Upper lobe of right lung (tissue), 1 donor: ENCODE measurements at regions not wholly inside any gene's neighbourhood (a gene's known extent, or its start where the extent isn't known, plus 50 kb on each side); places are given as distances from the start of the nearest gene placed in this dataset.

Experiments
- ATAC-seq: fragments of 200-7000 bp; cut with Tn5 transposase; one replicate; pipeline ENCODE4 v1.9.1; 2020; ENCODE audit warnings: mild to moderate bottlenecking, moderate library complexity
- DNase-seq: peaks from one replicate; pipeline ENCODE4 v3.0.0-alpha.2; 2020
- H3K27ac ChIP-seq: fragments of 200-600 bp; one replicate; pipeline ENCODE4 v1.8.0; 2022
- H3K27me3 ChIP-seq: fragments of 200-600 bp; one replicate; pipeline ENCODE4 v1.8.0; 2022; ENCODE audit warnings: mild to moderate bottlenecking
- H3K36me3 ChIP-seq: fragments of 200-600 bp; one replicate; pipeline ENCODE4 v1.8.0; 2022
- H3K4me1 ChIP-seq: fragments of 200-600 bp; one replicate; pipeline ENCODE4 v1.8.0; 2022
- H3K4me3 ChIP-seq: fragments of 200-600 bp; one replicate; pipeline ENCODE4 v1.8.0; 2022; ENCODE audit warnings: mild to moderate bottlenecking
- H3K9me3 ChIP-seq: fragments of 200-600 bp; one replicate; pipeline ENCODE4 v1.8.0; 2022
- CTCF ChIP-seq: fragments of 200-600 bp; IDR thresholded peaks from one replicate; pipeline ENCODE4 v1.8.0; 2022; ENCODE audit warnings: antibody characterized with exemption
- intact Hi-C: fragments of 100-400 bp; cut with DNase I; formaldehyde crosslinking; loops from one replicate; pipeline ENCODE4 v1.11.0; 2022
- donor health status: DM: no; HTN: yes; CAD: no; lungs with severe emphysema.

DNA sequence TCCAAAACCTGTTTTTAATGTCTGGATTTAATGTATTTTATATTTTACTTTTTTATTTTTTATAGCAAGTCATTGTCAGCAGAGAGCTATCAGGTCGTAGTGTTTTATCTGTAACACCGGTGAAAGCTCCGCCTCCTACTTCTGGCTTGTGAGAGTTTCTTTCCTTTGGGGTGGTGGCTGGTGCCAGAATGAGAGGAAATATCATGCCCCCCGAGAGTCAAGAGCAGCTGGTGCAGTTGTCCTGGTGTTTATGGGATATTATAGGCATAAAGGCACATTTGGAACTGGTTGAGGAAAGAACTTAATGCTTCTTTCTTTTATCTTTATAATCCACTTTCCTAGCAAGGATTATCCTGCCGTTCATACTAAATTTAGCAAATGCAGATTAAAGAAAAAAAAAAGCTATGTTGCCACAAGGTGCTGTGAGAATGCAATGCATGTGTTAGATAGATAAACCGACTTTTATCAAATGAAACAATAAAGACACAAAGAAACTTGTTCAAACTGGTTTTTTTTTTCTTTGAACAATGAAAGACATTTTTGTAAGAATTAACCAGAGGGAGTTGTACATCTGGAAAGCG lies 260.1 kb upstream of the PLSCR5 start:
- no peaks in the 10 kb centered on the region for H3K4me1 ChIP-seq
- H3K27me3 ChIP-seq = no peaks in the 10 kb centered on the region
- no peaks in the 10 kb centered on the region for H3K9me3 ChIP-seq
- ATAC-seq = no peak
- no peak for TF ChIP-seq CTCF
- H3K36me3 ChIP-seq = no peaks in the 10 kb centered on the region
- intact Hi-C loops = no loop called here
- no peak for DNase-seq
- no peak overlapping the region for H3K4me3 ChIP-seq
- no peak overlapping the region for H3K27ac ChIP-seq

GRCh38 chr3:146861262-146861661 lies 256.1 kb upstream of the PLSCR5 start:
- ATAC-seq = no peak
- H3K4me1 ChIP-seq = no peaks in the 10 kb centered on the region
- H3K27me3 ChIP-seq = no peaks in the 10 kb centered on the region
- no peak overlapping the region for H3K27ac ChIP-seq
- no peak for TF ChIP-seq CTCF
- no peak overlapping the region for H3K4me3 ChIP-seq
- H3K36me3 ChIP-seq = no peaks in the 10 kb centered on the region
- intact Hi-C loops = no loop called here
- no peaks in the 10 kb centered on the region for H3K9me3 ChIP-seq
- DNase-seq = no peak

DNA sequence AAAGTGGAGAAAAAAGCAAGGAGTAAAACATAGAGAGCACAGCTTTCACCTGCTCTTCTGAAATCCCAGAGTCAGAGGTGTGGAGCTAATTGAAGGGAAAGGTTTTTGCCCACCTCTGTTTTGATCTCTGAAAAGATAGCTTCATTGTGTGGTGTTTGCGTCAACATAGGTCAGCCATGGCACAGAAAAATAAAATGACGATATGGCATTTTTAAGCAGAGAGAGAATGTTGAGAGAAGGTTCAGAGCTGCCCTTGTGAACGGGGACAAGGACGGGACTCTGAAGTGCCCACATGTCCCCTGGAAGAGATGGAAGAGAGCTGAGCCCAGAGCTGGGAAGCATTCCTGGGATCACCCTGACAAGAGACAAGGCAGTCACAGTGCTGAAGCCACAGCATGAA lies 249.4 kb upstream of the PLSCR5 start:
- Histone ChIP-seq H3K4me1 (no peaks in the 10 kb centered on the region), H3K4me3 (no peak overlapping the region), H3K9me3 (no peaks in the 10 kb centered on the region), H3K27ac (no peak overlapping the region), H3K36me3 (no peaks in the 10 kb centered on the region), H3K27me3 (no peaks in the 10 kb centered on the region)
- TF ChIP-seq CTCF = no peak
- no peak for ATAC-seq
- intact Hi-C loops = no loop called here
- no peak for DNase-seq

DNA sequence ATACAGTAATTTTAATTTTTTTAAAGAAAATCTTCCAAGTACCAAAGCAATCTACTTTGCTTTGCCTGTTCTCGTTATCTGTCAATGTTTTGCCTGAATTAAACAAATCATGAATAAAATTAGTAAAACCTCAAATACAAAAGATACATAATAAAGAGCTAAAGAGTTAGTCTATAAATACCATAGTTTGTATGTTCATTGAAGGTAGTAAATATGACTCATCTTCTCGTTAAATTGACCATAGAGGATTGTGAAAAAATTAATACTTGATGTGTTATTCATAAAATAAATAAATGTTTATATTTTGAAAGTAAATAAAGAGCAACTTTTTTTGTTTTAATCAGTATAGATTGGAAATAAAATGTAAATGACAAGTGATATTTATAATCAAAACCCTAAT lies 246.5 kb upstream of the PLSCR5 start:
- Histone ChIP-seq H3K9me3 (no peaks in the 10 kb centered on the region), H3K4me3 (no peak overlapping the region), H3K27me3 (no peaks in the 10 kb centered on the region), H3K4me1 (no peaks in the 10 kb centered on the region), H3K27ac (no peak overlapping the region), H3K36me3 (no peaks in the 10 kb centered on the region)
- no peak for TF ChIP-seq CTCF
- intact Hi-C loops = no loop called here
- ATAC-seq = no peak
- DNase-seq = no peak

- TF ChIP-seq CTCF = no peak
- no peaks in the 10 kb centered on the region for H3K9me3 ChIP-seq
- intact Hi-C loops = no loop called here
- DNase-seq = no peak
- no peaks in the 10 kb centered on the region for H3K36me3 ChIP-seq
- H3K27me3 ChIP-seq = no peaks in the 10 kb centered on the region
- no peak overlapping the region for H3K4me3 ChIP-seq
- H3K27ac ChIP-seq = no peak overlapping the region
- no peak for ATAC-seq
- H3K4me1 ChIP-seq = no peaks in the 10 kb centered on the region
These were observed 240.2 kb upstream of the PLSCR5 start for GRCh38 chr3:146845361-146845760.

- TF ChIP-seq CTCF = no peak
- Histone ChIP-seq H3K27me3 (no peaks in the 10 kb centered on the region), H3K27ac (no peak overlapping the region), H3K4me1 (no peaks in the 10 kb centered on the region), H3K36me3 (no peaks in the 10 kb centered on the region), H3K9me3 (no peaks in the 10 kb centered on the region), H3K4me3 (no peak overlapping the region)
- intact Hi-C loops = no loop called here
- DNase-seq (no peak), ATAC-seq (no peak)
These were observed 238.3 kb upstream of the PLSCR5 start for GRCh38 chr3:146843476-146843875.
